ENCODE measurements at regions not wholly inside any gene's neighbourhood (a gene's known extent, or its start where the extent isn't known, plus 50 kb on each side); places are given as distances from the start of the nearest gene placed in this dataset.

DNA sequence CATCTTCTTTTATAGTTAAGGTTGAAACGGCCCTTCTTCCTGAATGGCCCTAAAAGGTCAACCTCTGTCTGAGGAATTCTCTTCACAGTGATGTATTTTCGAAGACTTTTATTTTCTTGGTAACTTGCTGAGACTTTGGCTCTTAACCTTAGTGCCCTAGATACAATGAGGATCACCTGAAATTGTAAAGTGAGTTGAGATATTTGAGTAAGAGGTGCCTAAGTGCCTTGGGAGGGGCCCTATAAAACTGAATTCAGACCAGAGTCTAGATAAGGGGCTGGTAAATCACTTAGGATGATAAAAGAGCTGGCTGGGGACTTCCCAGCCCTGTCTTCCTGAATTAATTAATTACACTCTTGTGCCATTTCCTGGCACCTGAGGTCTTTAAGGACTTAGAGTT is 505.6 kb upstream of the KIRREL3 start (continued):
- TF ChIP-seq, protein P1, sequence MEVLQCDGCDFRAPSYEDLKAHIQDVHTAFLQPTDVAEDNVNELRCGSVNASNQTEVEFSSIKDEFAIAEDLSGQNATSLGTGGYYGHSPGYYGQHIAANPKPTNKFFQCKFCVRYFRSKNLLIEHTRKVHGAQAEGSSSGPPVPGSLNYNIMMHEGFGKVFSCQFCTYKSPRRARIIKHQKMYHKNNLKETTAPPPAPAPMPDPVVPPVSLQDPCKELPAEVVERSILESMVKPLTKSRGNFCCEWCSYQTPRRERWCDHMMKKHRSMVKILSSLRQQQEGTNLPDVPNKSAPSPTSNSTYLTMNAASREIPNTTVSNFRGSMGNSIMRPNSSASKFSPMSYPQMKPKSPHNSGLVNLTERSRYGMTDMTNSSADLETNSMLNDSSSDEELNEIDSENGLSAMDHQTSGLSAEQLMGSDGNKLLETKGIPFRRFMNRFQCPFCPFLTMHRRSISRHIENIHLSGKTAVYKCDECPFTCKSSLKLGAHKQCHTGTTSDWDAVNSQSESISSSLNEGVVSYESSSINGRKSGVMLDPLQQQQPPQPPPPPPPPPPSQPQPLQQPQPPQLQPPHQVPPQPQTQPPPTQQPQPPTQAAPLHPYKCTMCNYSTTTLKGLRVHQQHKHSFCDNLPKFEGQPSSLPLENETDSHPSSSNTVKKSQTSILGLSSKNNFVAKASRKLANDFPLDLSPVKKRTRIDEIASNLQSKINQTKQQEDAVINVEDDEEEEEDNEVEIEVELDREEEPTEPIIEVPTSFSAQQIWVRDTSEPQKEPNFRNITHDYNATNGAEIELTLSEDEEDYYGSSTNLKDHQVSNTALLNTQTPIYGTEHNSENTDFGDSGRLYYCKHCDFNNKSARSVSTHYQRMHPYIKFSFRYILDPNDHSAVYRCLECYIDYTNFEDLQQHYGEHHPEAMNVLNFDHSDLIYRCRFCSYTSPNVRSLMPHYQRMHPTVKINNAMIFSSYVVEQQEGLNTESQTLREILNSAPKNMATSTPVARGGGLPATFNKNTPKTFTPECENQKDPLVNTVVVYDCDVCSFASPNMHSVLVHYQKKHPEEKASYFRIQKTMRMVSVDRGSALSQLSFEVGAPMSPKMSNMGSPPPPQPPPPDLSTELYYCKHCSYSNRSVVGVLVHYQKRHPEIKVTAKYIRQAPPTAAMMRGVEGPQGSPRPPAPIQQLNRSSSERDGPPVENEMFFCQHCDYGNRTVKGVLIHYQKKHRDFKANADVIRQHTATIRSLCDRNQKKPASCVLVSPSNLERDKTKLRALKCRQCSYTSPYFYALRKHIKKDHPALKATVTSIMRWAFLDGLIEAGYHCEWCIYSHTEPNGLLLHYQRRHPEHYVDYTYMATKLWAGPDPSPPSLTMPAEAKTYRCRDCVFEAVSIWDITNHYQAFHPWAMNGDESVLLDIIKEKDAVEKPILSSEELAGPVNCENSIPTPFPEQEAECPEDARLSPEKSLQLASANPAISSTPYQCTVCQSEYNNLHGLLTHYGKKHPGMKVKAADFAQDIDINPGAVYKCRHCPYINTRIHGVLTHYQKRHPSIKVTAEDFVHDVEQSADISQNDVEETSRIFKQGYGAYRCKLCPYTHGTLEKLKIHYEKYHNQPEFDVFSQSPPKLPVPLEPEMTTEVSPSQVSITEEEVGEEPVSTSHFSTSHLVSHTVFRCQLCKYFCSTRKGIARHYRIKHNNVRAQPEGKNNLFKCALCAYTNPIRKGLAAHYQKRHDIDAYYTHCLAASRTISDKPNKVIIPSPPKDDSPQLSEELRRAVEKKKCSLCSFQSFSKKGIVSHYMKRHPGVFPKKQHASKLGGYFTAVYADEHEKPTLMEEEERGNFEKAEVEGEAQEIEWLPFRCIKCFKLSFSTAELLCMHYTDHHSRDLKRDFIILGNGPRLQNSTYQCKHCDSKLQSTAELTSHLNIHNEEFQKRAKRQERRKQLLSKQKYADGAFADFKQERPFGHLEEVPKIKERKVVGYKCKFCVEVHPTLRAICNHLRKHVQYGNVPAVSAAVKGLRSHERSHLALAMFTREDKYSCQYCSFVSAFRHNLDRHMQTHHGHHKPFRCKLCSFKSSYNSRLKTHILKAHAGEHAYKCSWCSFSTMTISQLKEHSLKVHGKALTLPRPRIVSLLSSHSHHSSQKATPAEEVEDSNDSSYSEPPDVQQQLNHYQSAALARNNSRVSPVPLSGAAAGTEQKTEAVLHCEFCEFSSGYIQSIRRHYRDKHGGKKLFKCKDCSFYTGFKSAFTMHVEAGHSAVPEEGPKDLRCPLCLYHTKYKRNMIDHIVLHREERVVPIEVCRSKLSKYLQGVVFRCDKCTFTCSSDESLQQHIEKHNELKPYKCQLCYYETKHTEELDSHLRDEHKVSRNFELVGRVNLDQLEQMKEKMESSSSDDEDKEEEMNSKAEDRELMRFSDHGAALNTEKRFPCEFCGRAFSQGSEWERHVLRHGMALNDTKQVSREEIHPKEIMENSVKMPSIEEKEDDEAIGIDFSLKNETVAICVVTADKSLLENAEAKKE (CRISPR knock-in tag; IDR thresholded peaks at IDR 0.05), result no peak
- no peak for TF ChIP-seq NANOG (IDR thresholded peaks at IDR 0.05; ENCODE audit: borderline replicate concordance)
- no peak for TF ChIP-seq STAT1 (IDR thresholded peaks at IDR 0.05; ENCODE audit: unreplicated experiment)
- TF ChIP-seq, protein P2, sequence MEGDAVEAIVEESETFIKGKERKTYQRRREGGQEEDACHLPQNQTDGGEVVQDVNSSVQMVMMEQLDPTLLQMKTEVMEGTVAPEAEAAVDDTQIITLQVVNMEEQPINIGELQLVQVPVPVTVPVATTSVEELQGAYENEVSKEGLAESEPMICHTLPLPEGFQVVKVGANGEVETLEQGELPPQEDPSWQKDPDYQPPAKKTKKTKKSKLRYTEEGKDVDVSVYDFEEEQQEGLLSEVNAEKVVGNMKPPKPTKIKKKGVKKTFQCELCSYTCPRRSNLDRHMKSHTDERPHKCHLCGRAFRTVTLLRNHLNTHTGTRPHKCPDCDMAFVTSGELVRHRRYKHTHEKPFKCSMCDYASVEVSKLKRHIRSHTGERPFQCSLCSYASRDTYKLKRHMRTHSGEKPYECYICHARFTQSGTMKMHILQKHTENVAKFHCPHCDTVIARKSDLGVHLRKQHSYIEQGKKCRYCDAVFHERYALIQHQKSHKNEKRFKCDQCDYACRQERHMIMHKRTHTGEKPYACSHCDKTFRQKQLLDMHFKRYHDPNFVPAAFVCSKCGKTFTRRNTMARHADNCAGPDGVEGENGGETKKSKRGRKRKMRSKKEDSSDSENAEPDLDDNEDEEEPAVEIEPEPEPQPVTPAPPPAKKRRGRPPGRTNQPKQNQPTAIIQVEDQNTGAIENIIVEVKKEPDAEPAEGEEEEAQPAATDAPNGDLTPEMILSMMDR (conservative IDR thresholded peaks at IDR 0.05; ENCODE audit: low read depth in 2 of 2), result no peak
- no peak for TF ChIP-seq POLR2AphosphoS5 (IDR thresholded peaks at IDR 0.05; ENCODE audit: low read depth)
- no peak for TF ChIP-seq ZNF331 (CRISPR knock-in tag; IDR thresholded peaks at IDR 0.05; ENCODE audit: low read depth)
- TF ChIP-seq CREB1 (CRISPR knock-in tag; IDR thresholded peaks at IDR 0.05; ENCODE audit: low read depth), result no peak
- TF ChIP-seq, protein P3, sequence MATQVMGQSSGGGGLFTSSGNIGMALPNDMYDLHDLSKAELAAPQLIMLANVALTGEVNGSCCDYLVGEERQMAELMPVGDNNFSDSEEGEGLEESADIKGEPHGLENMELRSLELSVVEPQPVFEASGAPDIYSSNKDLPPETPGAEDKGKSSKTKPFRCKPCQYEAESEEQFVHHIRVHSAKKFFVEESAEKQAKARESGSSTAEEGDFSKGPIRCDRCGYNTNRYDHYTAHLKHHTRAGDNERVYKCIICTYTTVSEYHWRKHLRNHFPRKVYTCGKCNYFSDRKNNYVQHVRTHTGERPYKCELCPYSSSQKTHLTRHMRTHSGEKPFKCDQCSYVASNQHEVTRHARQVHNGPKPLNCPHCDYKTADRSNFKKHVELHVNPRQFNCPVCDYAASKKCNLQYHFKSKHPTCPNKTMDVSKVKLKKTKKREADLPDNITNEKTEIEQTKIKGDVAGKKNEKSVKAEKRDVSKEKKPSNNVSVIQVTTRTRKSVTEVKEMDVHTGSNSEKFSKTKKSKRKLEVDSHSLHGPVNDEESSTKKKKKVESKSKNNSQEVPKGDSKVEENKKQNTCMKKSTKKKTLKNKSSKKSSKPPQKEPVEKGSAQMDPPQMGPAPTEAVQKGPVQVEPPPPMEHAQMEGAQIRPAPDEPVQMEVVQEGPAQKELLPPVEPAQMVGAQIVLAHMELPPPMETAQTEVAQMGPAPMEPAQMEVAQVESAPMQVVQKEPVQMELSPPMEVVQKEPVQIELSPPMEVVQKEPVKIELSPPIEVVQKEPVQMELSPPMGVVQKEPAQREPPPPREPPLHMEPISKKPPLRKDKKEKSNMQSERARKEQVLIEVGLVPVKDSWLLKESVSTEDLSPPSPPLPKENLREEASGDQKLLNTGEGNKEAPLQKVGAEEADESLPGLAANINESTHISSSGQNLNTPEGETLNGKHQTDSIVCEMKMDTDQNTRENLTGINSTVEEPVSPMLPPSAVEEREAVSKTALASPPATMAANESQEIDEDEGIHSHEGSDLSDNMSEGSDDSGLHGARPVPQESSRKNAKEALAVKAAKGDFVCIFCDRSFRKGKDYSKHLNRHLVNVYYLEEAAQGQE (IDR thresholded peaks at IDR 0.05; ENCODE audit: unreplicated experiment), result no peak
- TF ChIP-seq, protein P4, sequence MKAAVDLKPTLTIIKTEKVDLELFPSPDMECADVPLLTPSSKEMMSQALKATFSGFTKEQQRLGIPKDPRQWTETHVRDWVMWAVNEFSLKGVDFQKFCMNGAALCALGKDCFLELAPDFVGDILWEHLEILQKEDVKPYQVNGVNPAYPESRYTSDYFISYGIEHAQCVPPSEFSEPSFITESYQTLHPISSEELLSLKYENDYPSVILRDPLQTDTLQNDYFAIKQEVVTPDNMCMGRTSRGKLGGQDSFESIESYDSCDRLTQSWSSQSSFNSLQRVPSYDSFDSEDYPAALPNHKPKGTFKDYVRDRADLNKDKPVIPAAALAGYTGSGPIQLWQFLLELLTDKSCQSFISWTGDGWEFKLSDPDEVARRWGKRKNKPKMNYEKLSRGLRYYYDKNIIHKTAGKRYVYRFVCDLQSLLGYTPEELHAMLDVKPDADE (IDR thresholded peaks at IDR 0.05), result no peak
- TF ChIP-seq EZH2 (IDR thresholded peaks at IDR 0.05; ENCODE audit: low read depth, unreplicated experiment), result no peak

Measured in GM23338 (cell line).